ENCODE measurements at regions not wholly inside any gene's neighbourhood (a gene's known extent, or its start where the extent isn't known, plus 50 kb on each side); places are given as distances from the start of the nearest gene placed in this dataset.

DNA sequence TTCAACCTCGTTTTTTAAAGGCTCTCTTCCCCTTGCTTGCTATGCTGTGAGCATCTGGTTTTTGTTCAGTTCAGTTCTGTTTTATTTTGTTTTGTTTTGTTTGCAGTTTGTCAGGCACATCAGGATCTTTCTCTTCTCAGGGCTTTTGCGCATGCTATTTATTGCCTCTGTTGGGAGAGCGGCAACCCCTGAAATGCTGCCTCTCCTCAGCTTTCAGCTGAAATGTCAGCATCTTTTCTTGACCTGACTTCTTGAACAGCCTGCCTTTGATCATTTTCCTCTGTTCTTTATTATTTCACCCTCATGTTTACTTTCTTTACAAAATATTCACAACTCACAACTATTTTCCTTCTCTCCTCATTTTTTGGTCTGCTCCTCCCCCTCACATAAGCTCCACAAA is 50.4 kb upstream of the RC3H1 start (continued):
- TF ChIP-seq GABPA (IDR thresholded peaks at IDR 0.05; ENCODE audit: borderline replicate concordance, insufficient read depth, low read length), result no peak
- TF ChIP-seq, protein P1, sequence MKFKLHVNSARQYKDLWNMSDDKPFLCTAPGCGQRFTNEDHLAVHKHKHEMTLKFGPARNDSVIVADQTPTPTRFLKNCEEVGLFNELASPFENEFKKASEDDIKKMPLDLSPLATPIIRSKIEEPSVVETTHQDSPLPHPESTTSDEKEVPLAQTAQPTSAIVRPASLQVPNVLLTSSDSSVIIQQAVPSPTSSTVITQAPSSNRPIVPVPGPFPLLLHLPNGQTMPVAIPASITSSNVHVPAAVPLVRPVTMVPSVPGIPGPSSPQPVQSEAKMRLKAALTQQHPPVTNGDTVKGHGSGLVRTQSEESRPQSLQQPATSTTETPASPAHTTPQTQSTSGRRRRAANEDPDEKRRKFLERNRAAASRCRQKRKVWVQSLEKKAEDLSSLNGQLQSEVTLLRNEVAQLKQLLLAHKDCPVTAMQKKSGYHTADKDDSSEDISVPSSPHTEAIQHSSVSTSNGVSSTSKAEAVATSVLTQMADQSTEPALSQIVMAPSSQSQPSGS (IDR thresholded peaks at IDR 0.05; ENCODE audit: low read length), result no peak
- TF ChIP-seq, protein P2, sequence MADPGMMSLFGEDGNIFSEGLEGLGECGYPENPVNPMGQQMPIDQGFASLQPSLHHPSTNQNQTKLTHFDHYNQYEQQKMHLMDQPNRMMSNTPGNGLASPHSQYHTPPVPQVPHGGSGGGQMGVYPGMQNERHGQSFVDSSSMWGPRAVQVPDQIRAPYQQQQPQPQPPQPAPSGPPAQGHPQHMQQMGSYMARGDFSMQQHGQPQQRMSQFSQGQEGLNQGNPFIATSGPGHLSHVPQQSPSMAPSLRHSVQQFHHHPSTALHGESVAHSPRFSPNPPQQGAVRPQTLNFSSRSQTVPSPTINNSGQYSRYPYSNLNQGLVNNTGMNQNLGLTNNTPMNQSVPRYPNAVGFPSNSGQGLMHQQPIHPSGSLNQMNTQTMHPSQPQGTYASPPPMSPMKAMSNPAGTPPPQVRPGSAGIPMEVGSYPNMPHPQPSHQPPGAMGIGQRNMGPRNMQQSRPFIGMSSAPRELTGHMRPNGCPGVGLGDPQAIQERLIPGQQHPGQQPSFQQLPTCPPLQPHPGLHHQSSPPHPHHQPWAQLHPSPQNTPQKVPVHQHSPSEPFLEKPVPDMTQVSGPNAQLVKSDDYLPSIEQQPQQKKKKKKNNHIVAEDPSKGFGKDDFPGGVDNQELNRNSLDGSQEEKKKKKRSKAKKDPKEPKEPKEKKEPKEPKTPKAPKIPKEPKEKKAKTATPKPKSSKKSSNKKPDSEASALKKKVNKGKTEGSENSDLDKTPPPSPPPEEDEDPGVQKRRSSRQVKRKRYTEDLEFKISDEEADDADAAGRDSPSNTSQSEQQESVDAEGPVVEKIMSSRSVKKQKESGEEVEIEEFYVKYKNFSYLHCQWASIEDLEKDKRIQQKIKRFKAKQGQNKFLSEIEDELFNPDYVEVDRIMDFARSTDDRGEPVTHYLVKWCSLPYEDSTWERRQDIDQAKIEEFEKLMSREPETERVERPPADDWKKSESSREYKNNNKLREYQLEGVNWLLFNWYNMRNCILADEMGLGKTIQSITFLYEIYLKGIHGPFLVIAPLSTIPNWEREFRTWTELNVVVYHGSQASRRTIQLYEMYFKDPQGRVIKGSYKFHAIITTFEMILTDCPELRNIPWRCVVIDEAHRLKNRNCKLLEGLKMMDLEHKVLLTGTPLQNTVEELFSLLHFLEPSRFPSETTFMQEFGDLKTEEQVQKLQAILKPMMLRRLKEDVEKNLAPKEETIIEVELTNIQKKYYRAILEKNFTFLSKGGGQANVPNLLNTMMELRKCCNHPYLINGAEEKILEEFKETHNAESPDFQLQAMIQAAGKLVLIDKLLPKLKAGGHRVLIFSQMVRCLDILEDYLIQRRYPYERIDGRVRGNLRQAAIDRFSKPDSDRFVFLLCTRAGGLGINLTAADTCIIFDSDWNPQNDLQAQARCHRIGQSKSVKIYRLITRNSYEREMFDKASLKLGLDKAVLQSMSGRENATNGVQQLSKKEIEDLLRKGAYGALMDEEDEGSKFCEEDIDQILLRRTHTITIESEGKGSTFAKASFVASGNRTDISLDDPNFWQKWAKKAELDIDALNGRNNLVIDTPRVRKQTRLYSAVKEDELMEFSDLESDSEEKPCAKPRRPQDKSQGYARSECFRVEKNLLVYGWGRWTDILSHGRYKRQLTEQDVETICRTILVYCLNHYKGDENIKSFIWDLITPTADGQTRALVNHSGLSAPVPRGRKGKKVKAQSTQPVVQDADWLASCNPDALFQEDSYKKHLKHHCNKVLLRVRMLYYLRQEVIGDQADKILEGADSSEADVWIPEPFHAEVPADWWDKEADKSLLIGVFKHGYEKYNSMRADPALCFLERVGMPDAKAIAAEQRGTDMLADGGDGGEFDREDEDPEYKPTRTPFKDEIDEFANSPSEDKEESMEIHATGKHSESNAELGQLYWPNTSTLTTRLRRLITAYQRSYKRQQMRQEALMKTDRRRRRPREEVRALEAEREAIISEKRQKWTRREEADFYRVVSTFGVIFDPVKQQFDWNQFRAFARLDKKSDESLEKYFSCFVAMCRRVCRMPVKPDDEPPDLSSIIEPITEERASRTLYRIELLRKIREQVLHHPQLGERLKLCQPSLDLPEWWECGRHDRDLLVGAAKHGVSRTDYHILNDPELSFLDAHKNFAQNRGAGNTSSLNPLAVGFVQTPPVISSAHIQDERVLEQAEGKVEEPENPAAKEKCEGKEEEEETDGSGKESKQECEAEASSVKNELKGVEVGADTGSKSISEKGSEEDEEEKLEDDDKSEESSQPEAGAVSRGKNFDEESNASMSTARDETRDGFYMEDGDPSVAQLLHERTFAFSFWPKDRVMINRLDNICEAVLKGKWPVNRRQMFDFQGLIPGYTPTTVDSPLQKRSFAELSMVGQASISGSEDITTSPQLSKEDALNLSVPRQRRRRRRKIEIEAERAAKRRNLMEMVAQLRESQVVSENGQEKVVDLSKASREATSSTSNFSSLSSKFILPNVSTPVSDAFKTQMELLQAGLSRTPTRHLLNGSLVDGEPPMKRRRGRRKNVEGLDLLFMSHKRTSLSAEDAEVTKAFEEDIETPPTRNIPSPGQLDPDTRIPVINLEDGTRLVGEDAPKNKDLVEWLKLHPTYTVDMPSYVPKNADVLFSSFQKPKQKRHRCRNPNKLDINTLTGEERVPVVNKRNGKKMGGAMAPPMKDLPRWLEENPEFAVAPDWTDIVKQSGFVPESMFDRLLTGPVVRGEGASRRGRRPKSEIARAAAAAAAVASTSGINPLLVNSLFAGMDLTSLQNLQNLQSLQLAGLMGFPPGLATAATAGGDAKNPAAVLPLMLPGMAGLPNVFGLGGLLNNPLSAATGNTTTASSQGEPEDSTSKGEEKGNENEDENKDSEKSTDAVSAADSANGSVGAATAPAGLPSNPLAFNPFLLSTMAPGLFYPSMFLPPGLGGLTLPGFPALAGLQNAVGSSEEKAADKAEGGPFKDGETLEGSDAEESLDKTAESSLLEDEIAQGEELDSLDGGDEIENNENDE (IDR thresholded peaks at IDR 0.05; ENCODE audit: insufficient replicate concordance, low read length), result no peak
- TF ChIP-seq, protein P3, sequence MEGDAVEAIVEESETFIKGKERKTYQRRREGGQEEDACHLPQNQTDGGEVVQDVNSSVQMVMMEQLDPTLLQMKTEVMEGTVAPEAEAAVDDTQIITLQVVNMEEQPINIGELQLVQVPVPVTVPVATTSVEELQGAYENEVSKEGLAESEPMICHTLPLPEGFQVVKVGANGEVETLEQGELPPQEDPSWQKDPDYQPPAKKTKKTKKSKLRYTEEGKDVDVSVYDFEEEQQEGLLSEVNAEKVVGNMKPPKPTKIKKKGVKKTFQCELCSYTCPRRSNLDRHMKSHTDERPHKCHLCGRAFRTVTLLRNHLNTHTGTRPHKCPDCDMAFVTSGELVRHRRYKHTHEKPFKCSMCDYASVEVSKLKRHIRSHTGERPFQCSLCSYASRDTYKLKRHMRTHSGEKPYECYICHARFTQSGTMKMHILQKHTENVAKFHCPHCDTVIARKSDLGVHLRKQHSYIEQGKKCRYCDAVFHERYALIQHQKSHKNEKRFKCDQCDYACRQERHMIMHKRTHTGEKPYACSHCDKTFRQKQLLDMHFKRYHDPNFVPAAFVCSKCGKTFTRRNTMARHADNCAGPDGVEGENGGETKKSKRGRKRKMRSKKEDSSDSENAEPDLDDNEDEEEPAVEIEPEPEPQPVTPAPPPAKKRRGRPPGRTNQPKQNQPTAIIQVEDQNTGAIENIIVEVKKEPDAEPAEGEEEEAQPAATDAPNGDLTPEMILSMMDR (IDR thresholded peaks at IDR 0.05; ENCODE audit: control extremely low read depth in 1 of 3, insufficient read depth in 1 of 3, low read depth in 1 of 3, low read length in 3 of 3), result no peak
